ENCODE measurements at regions not wholly inside any gene's neighbourhood (a gene's known extent, or its start where the extent isn't known, plus 50 kb on each side); places are given as distances from the start of the nearest gene placed in this dataset.

- no peak for DNase-seq (ENCODE audit: low spot score)
Observed at GRCh38 chr3:43866529-43867353, 176.0 kb downstream of the ABHD5 start.

- DNase-seq (ENCODE audit: low spot score) = no peak
Observed at GRCh38 chr3:43867436-43868072, 176.8 kb downstream of the ABHD5 start.

GRCh38 chr3:43869491-43869890 is 178.8 kb downstream of the ABHD5 start:
- DNase-seq (ENCODE audit: low spot score) = no peak

GRCh38 chr3:43870120-43870519 is 179.4 kb downstream of the ABHD5 start:
- no peak for DNase-seq (ENCODE audit: low spot score)

- DNase-seq (ENCODE audit: low spot score) = no peak
Observed at GRCh38 chr3:43870844-43871626, 180.3 kb downstream of the ABHD5 start.

GRCh38 chr3:43871627-43872245 is 181.0 kb downstream of the ABHD5 start:
- no peak for DNase-seq (ENCODE audit: low spot score)

- no peak for DNase-seq (ENCODE audit: low spot score)
Observed at GRCh38 chr3:43872301-43872700, 181.6 kb downstream of the ABHD5 start.

- no peak for DNase-seq (ENCODE audit: low spot score)
Observed at GRCh38 chr3:43872901-43873300, 182.2 kb downstream of the ABHD5 start.

- DNase-seq (ENCODE audit: low spot score) = no peak
Observed at GRCh38 chr3:43873723-43874122, 183.0 kb downstream of the ABHD5 start.

- no peak for DNase-seq (ENCODE audit: low spot score)
Observed at GRCh38 chr3:43874290-43874689, 183.6 kb downstream of the ABHD5 start.

- DNase-seq (ENCODE audit: low spot score) = no peak
Observed at GRCh38 chr3:43874731-43875130, 184.0 kb downstream of the ABHD5 start.

- no peak for DNase-seq (ENCODE audit: low spot score)
Observed at GRCh38 chr3:43876648-43877047, 185.9 kb downstream of the ABHD5 start.

GRCh38 chr3:43879166-43879565 is 188.4 kb downstream of the ABHD5 start:
- DNase-seq (ENCODE audit: low spot score) = no peak

GRCh38 chr3:43882976-43883680 is 192.4 kb downstream of the ABHD5 start:
- DNase-seq (ENCODE audit: low spot score) = no peak

GRCh38 chr3:43883729-43884396 is 193.1 kb downstream of the ABHD5 start:
- DNase-seq (ENCODE audit: low spot score) = no peak

GRCh38 chr3:43884581-43884980 is 193.8 kb downstream of the ABHD5 start:
- no peak for DNase-seq (ENCODE audit: low spot score)

GRCh38 chr3:43885908-43886618 is 195.3 kb downstream of the ABHD5 start:
- DNase-seq (ENCODE audit: low spot score) = no peak

GRCh38 chr3:43892061-43892460 is 201.3 kb downstream of the ABHD5 start:
- no peak for DNase-seq (ENCODE audit: low spot score)

GRCh38 chr3:43892526-43892925 is 201.8 kb downstream of the ABHD5 start:
- DNase-seq (ENCODE audit: low spot score) = no peak

- DNase-seq (ENCODE audit: low spot score) = no peak
Observed at GRCh38 chr3:43893727-43894126, 203.0 kb downstream of the ABHD5 start.
